Fibroblast of lung (primary cell): ENCODE measurements at regions not wholly inside any gene's neighbourhood (a gene's known extent, or its start where the extent isn't known, plus 50 kb on each side); places are given as distances from the start of the nearest gene placed in this dataset.

Experiments used
- EZH2 ChIP-seq: IDR thresholded peaks from 2 replicates; pipeline ENCODE4 v1.5.1; 2012; ENCODE audit warnings: low read length, control low read depth, mild to moderate bottlenecking; ENCODE audit errors: missing control alignments
- TF ChIP-seq, protein P1 (sequence below), 2 donors: IDR thresholded peaks in 1 of 2; conservative IDR thresholded peaks in 1 of 2; 1 replicate in 1 of 2; 2 replicates in 1 of 2; pipeline ENCODE4 v1.5.1; 2011 to 2012; ENCODE audit warnings: low read length in 2 of 2, control low read depth in 1 of 2, inconsistent platforms in 1 of 2, low read depth in 1 of 2, mild to moderate bottlenecking in 1 of 2

- TF ChIP-seq, protein P1, sequence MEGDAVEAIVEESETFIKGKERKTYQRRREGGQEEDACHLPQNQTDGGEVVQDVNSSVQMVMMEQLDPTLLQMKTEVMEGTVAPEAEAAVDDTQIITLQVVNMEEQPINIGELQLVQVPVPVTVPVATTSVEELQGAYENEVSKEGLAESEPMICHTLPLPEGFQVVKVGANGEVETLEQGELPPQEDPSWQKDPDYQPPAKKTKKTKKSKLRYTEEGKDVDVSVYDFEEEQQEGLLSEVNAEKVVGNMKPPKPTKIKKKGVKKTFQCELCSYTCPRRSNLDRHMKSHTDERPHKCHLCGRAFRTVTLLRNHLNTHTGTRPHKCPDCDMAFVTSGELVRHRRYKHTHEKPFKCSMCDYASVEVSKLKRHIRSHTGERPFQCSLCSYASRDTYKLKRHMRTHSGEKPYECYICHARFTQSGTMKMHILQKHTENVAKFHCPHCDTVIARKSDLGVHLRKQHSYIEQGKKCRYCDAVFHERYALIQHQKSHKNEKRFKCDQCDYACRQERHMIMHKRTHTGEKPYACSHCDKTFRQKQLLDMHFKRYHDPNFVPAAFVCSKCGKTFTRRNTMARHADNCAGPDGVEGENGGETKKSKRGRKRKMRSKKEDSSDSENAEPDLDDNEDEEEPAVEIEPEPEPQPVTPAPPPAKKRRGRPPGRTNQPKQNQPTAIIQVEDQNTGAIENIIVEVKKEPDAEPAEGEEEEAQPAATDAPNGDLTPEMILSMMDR (conservative IDR thresholded peaks at IDR 0.05 in 1 of 2, IDR thresholded peaks at IDR 0.05 in 1 of 2; ENCODE audit: low read depth in 1 of 2, low read length in 2 of 2): no peak
- no peak for TF ChIP-seq EZH2
Observed at GRCh38 chr9:97803167-97804058, 49.6 kb upstream of the FOXE1 start.
